SU-DHL-6 (cell line): ENCODE measurements at regions not wholly inside any gene's neighbourhood (a gene's known extent, or its start where the extent isn't known, plus 50 kb on each side); places are given as distances from the start of the nearest gene placed in this dataset.
"Not testable (repeated sequence)": the region's sequence is repeated elsewhere in the genome, so short reads cannot be mapped to it uniquely, and the experiment has no call there.

Source experiments
- H2AFZ ChIP-seq: fragments of 200-600 bp; sonication (generic); 2 replicates; pipeline ENCODE4 v1.6.1; 2014; ENCODE audit warnings: low read depth, mild to moderate bottlenecking, moderate library complexity, mixed read lengths, antibody characterized with exemption, low read length; ENCODE audit not compliant: severe bottlenecking
- H3F3A ChIP-seq: fragments of 200-600 bp; shearing (Covaris generic); 2 replicates; pipeline ENCODE4 v1.6.0; 2016; ENCODE audit warnings: antibody characterized with exemption, mild to moderate bottlenecking; ENCODE audit not compliant: insufficient read depth
- H3K27ac ChIP-seq: fragments of 200-600 bp; sonication (generic); 2 replicates; pipeline ENCODE4 v1.5.1; 2016; ENCODE audit warnings: low read depth, mild to moderate bottlenecking, low read length, moderate library complexity, mixed read lengths
- H3K27me3 ChIP-seq: fragments of 200-600 bp; sonication (generic), shearing (Covaris generic); 2 replicates; pipeline ENCODE4 v1.6.0; 2014; ENCODE audit warnings: mild to moderate bottlenecking, low read length
- H3K36me3 ChIP-seq: fragments of 200-600 bp; sonication (generic); 2 replicates; pipeline ENCODE4 v1.6.1; 2014; ENCODE audit warnings: mild to moderate bottlenecking, low read length, mixed read lengths
- H3K4me2 ChIP-seq: fragments of 300-600, 200-600 bp; shearing (Covaris generic), sonication (generic); 2 replicates; pipeline ENCODE4 v1.6.0; 2014; ENCODE audit warnings: low read length, low read depth, mild to moderate bottlenecking; ENCODE audit not compliant: poor library complexity, severe bottlenecking
- H3K4me3 ChIP-seq: fragments of 200-600 bp; sonication (generic); 2 replicates; pipeline ENCODE4 v1.5.1; 2014; ENCODE audit warnings: antibody characterized with exemption, low read length, mild to moderate bottlenecking, mixed read lengths; ENCODE audit not compliant: insufficient read depth, poor library complexity, severe bottlenecking
- H3K79me2 ChIP-seq: fragments of 200-600 bp; sonication (generic); 2 replicates; pipeline ENCODE4 v1.6.1; 2014; ENCODE audit warnings: mild to moderate bottlenecking, low read length, moderate library complexity; ENCODE audit not compliant: insufficient read depth
- H3K9ac ChIP-seq: fragments of 200-600 bp; sonication (generic); 2 replicates; pipeline ENCODE4 v1.7.0; 2014; ENCODE audit warnings: mild to moderate bottlenecking, low read length
- H3K9me2 ChIP-seq: fragments of 200-600 bp; sonication (generic); replicated peaks from 2 replicates; pipeline ENCODE4 v1.6.1; 2014; ENCODE audit warnings: low read length; ENCODE audit not compliant: insufficient read depth
- H3K9me3 ChIP-seq: fragments of 200-600 bp; sonication (generic); 2 replicates; pipeline ENCODE4 v1.6.1; 2014; ENCODE audit warnings: low read length, mixed read lengths; ENCODE audit not compliant: insufficient read depth
- H4K20me1 ChIP-seq: fragments of 200-600 bp; sonication (generic); 2 replicates; pipeline ENCODE4 v1.6.1; 2014; ENCODE audit warnings: low read depth, mild to moderate bottlenecking, antibody characterized with exemption, low read length, moderate library complexity, mixed read lengths
- CTCF ChIP-seq: fragments of 200-600 bp; sonication (generic); IDR thresholded peaks from one replicate; pipeline ENCODE4 v1.5.1; 2017; ENCODE audit warnings: antibody characterized with exemption, mild to moderate bottlenecking, low read length, moderate library complexity; ENCODE audit not compliant: insufficient read depth, poor library complexity, severe bottlenecking
- EZH2phosphoT487 ChIP-seq: fragments of 200-600 bp; sonication (generic), shearing (Covaris generic); conservative IDR thresholded peaks from 2 replicates; pipeline ENCODE4 v1.6.1; 2018; ENCODE audit warnings: mild to moderate bottlenecking, antibody characterized with exemption, low read length, moderate library complexity, mixed read lengths

- H3K4me2 ChIP-seq: no peak overlapping the region
- no peaks in the 10 kb centered on the region for H3K27me3 ChIP-seq
- H3K9me2 ChIP-seq: no peaks in the 10 kb centered on the region
- H3K9ac ChIP-seq: no peak overlapping the region
- H3K27ac ChIP-seq: no peak overlapping the region
- H4K20me1 ChIP-seq: no peaks in the 10 kb centered on the region
- H3K79me2 ChIP-seq: no peaks in the 10 kb centered on the region
- H3F3A ChIP-seq: no peaks in the 10 kb centered on the region
- no peaks in the 10 kb centered on the region for H3K9me3 ChIP-seq
- TF ChIP-seq CTCF (no peak), EZH2phosphoT487 (no peak)
- H2AFZ ChIP-seq: peak overlapping the region; percentile 16
- no peak overlapping the region for H3K4me3 ChIP-seq
- H3K36me3 ChIP-seq: no peaks in the 10 kb centered on the region
Observed at GRCh38 chr21:20031807-20032206, 966.4 kb upstream of the NCAM2 start.

GRCh38 chr21:20040768-20041167, 957.4 kb upstream of the NCAM2 start:
- no peak overlapping the region for H3K4me3 ChIP-seq
- no peaks in the 10 kb centered on the region for H3F3A ChIP-seq
- H3K4me2 ChIP-seq: no peak overlapping the region
- TF ChIP-seq CTCF (no peak), EZH2phosphoT487 (no peak)
- H3K36me3 ChIP-seq: no peaks in the 10 kb centered on the region
- H3K27me3 ChIP-seq: no peaks in the 10 kb centered on the region
- H3K9ac ChIP-seq: no peak overlapping the region
- H3K9me2 ChIP-seq: no peaks in the 10 kb centered on the region
- H4K20me1 ChIP-seq: no peaks in the 10 kb centered on the region
- H3K9me3 ChIP-seq: no peaks in the 10 kb centered on the region
- H3K79me2 ChIP-seq: no peaks in the 10 kb centered on the region
- H3K27ac ChIP-seq: no peak overlapping the region
- peak overlapping the region; percentile 3 for H2AFZ ChIP-seq

GRCh38 chr21:20045197-20045596, 953.0 kb upstream of the NCAM2 start:
- Histone ChIP-seq H3K36me3 (no peaks in the 10 kb centered on the region), H3K27ac (no peak overlapping the region), H3K9ac (no peak overlapping the region), H3K79me2 (no peaks in the 10 kb centered on the region), H3K27me3 (no peaks in the 10 kb centered on the region), H4K20me1 (no peaks in the 10 kb centered on the region), H3K4me2 (no peak overlapping the region), H3K9me3 (no peaks in the 10 kb centered on the region), H3F3A (no peaks in the 10 kb centered on the region), H2AFZ (no peak overlapping the region), H3K9me2 (no peaks in the 10 kb centered on the region), H3K4me3 (no peak overlapping the region)
- TF ChIP-seq EZH2phosphoT487 (no peak), CTCF (no peak)

GRCh38 chr21:20048130-20048837, 949.9 kb upstream of the NCAM2 start:
- H3F3A ChIP-seq, H4K20me1 ChIP-seq, H3K9me3 ChIP-seq, H3K27me3 ChIP-seq, H3K9me2 ChIP-seq, H3K36me3 ChIP-seq, H3K4me3 ChIP-seq, H3K4me2 ChIP-seq, H3K27ac ChIP-seq, H3K9ac ChIP-seq, H2AFZ ChIP-seq, H3K79me2 ChIP-seq: not testable (repeated sequence)
